Keratinocyte (primary cell): ENCODE measurements at regions not wholly inside any gene's neighbourhood (a gene's known extent, or its start where the extent isn't known, plus 50 kb on each side); places are given as distances from the start of the nearest gene placed in this dataset.

Experiments used
- DNase-seq: peaks from one replicate; pipeline ENCODE4 v3.0.0-alpha.2; 2011; ENCODE audit warnings: low read depth, missing footprints, low spot score
- FAIRE-seq: peaks from 2 replicates; lab custom pipeline; 2011; peaks lifted over from hg19 to GRCh38; lab: Jason Lieb, UNC
- H2AFZ ChIP-seq: 2 replicates; pipeline ENCODE4 v1.6.0; 2012; ENCODE audit warnings: low read length, control low read depth, inconsistent platforms; ENCODE audit not compliant: control insufficient read depth
- H3K27ac ChIP-seq: 2 replicates; pipeline ENCODE4 v1.5.1; 2011; ENCODE audit warnings: low read length; ENCODE audit not compliant: control insufficient read depth, insufficient read depth
- H3K27me3 ChIP-seq: 3 replicates; pipeline ENCODE4 v1.6.0; 2011; ENCODE audit warnings: low read length; ENCODE audit not compliant: control insufficient read depth, insufficient read depth; ENCODE audit errors: extremely low read depth
- H3K36me3 ChIP-seq, 2 experiments: 2 replicates in 1 of 2; 3 replicates in 1 of 2; pipeline ENCODE4 v1.5.1; 2011; ENCODE audit warnings: low read length in 2 of 2, mild to moderate bottlenecking in 1 of 2; ENCODE audit not compliant: control insufficient read depth in 2 of 2, insufficient read depth in 2 of 2; ENCODE audit errors: extremely low read depth in 1 of 2
- H3K4me1 ChIP-seq: 3 replicates; pipeline ENCODE4 v1.5.1; 2011; ENCODE audit warnings: low read length; ENCODE audit not compliant: control insufficient read depth, insufficient read depth; ENCODE audit errors: extremely low read depth
- H3K4me2 ChIP-seq: 3 replicates; pipeline ENCODE4 v1.6.0; 2011; ENCODE audit warnings: low read depth, low read length; ENCODE audit not compliant: control insufficient read depth, insufficient read depth; ENCODE audit errors: extremely low read depth
- H3K4me3 ChIP-seq, 3 experiments: fragments of 200-600 bp in 1 of 3; sonication (generic) in 1 of 3; 2 replicates in 2 of 3; 3 replicates in 1 of 3; pipeline ENCODE4 v1.5.1; 2011 to 2016; ENCODE audit warnings: low read length in 3 of 3, mild to moderate bottlenecking in 3 of 3, control low read depth in 2 of 3, inconsistent platforms in 1 of 3, low read depth in 1 of 3, mixed read lengths in 1 of 3, mixed run types in 1 of 3, moderate library complexity in 1 of 3; ENCODE audit not compliant: control insufficient read depth in 2 of 3, insufficient read depth in 2 of 3; ENCODE audit errors: extremely low read depth in 1 of 3
- H3K79me2 ChIP-seq: 2 replicates; pipeline ENCODE4 v1.6.0; 2012; ENCODE audit warnings: low read length; ENCODE audit not compliant: control insufficient read depth, insufficient read depth
- H3K9ac ChIP-seq: 3 replicates; pipeline ENCODE4 v1.6.0; 2011; ENCODE audit warnings: low read length; ENCODE audit not compliant: control insufficient read depth, insufficient read depth; ENCODE audit errors: extremely low read depth
- H3K9me1 ChIP-seq: 3 replicates; pipeline ENCODE4 v1.6.0; 2011; ENCODE audit warnings: low read length; ENCODE audit not compliant: control insufficient read depth, insufficient read depth; ENCODE audit errors: extremely low read depth
- H3K9me3 ChIP-seq: 2 replicates; pipeline ENCODE4 v1.5.1; 2012; ENCODE audit warnings: low read depth, low read length; ENCODE audit not compliant: control insufficient read depth
- H4K20me1 ChIP-seq: 3 replicates; pipeline ENCODE4 v1.6.0; 2011; ENCODE audit warnings: low read length; ENCODE audit not compliant: control insufficient read depth, insufficient read depth; ENCODE audit errors: extremely low read depth
- CTCF ChIP-seq, 3 experiments: IDR thresholded peaks in 1 of 3; conservative IDR thresholded peaks in 1 of 3; optimal IDR thresholded peaks in 1 of 3; 2 replicates in 2 of 3; 3 replicates in 1 of 3; pipeline versions ENCODE3 to v1.5.1; 2011; ENCODE audit warnings: low read length in 3 of 3, mild to moderate bottlenecking in 3 of 3, moderate library complexity in 2 of 3, control low read depth in 1 of 3, inconsistent platforms in 1 of 3; ENCODE audit not compliant: insufficient read depth in 2 of 3; ENCODE audit errors: extremely low read depth in 1 of 3
- EZH2 ChIP-seq: IDR thresholded peaks from one replicate; pipeline ENCODE4 v1.6.1; 2012; ENCODE audit warnings: inconsistent platforms, mild to moderate bottlenecking, low read length, moderate library complexity
- dilution Hi-C: fragments of 300-500 bp; cut with MboI; formaldehyde crosslinking; loops from one replicate; pipeline ENCODE4 v1.7.0; 2020; ENCODE audit warnings: low sequenced_read_pairs; ENCODE audit not compliant: extremely low pct_ligation_motif_present

GRCh38 chr4:105060628-105061027, 86.0 kb upstream of the TET2 start:
- dilution Hi-C loops, result no loop called here
- Histone ChIP-seq H2AFZ (no peak overlapping the region), H3K4me1 (peaks cover 45% of the 10 kb centered on the region), H3K79me2 (no peaks in the 10 kb centered on the region), H3K9me1 (no peaks in the 10 kb centered on the region), H3K27me3 (no peaks in the 10 kb centered on the region), H3K9ac (no peak overlapping the region), H4K20me1 (no peaks in the 10 kb centered on the region), H3K36me3 (no peaks in the 10 kb centered on the region), H3K4me3 (no peak overlapping the region), H3K27ac (peak overlapping the region; percentile 55), H3K9me3 (no peaks in the 10 kb centered on the region), H3K4me2 (peak overlapping the region; percentile 61)
- FAIRE-seq (peak; percentile 62), DNase-seq (no peak)
- TF ChIP-seq CTCF (optimal IDR thresholded peaks at IDR 0.05 in 1 of 3, IDR thresholded peaks at IDR 0.05 in 1 of 3, conservative IDR thresholded peaks at IDR 0.05 in 1 of 3; ENCODE audit: extremely low read depth in 1 of 3, insufficient read depth in 2 of 3, low read length in 3 of 3) (no peak), EZH2 (no peak)

- dilution Hi-C loops, result no loop called here
These were observed 85.5 kb upstream of the TET2 start for GRCh38 chr4:105061136-105061696.

More at GRCh38 chr4:105061136-105061696, 85.5 kb upstream of the TET2 start:
- no peaks in the 10 kb centered on the region for H3K79me2 ChIP-seq
- peak overlapping the region; percentile 54 for H2AFZ ChIP-seq
- H3K9me3 ChIP-seq, result no peaks in the 10 kb centered on the region
- no peak for TF ChIP-seq CTCF (optimal IDR thresholded peaks at IDR 0.05 in 1 of 3, IDR thresholded peaks at IDR 0.05 in 1 of 3, conservative IDR thresholded peaks at IDR 0.05 in 1 of 3; ENCODE audit: extremely low read depth in 1 of 3, insufficient read depth in 2 of 3, low read length in 3 of 3)
- TF ChIP-seq EZH2, result no peak
- H3K9me1 ChIP-seq, result no peaks in the 10 kb centered on the region
- peak overlapping the region in 2 of 3 experiments; percentile 14 to 19 for H3K4me3 ChIP-seq
- DNase-seq, result peak; percentile 53
- no peaks in the 10 kb centered on the region for H3K36me3 ChIP-seq
- H4K20me1 ChIP-seq, result no peaks in the 10 kb centered on the region
- peak; percentile 94 for FAIRE-seq
- H3K27me3 ChIP-seq, result no peaks in the 10 kb centered on the region
- H3K4me2 ChIP-seq, result peak overlapping the region; percentile 61
- no peak overlapping the region for H3K9ac ChIP-seq
- H3K27ac ChIP-seq, result peak overlapping the region; percentile 55
- H3K4me1 ChIP-seq, result peaks cover 45% of the 10 kb centered on the region
